HepG2 (cell line): ENCODE measurements at regions not wholly inside any gene's neighbourhood (a gene's known extent, or its start where the extent isn't known, plus 50 kb on each side); places are given as distances from the start of the nearest gene placed in this dataset.

Source experiments
- ATAC-seq: fragments of 200-7000 bp; cut with Tn5 transposase; 3 replicates; pipeline ENCODE4 v1.9.1; 2020; ENCODE audit warnings: mild to moderate bottlenecking, moderate library complexity
- BruUV-seq: library from RNA; stranded (reverse); fragments of 400-500 nt; replicated peaks from 2 replicates; lab custom pipeline; 2021; lab: Mats Ljungman, UMichigan
- CTCF ChIA-PET: fragments of 300-600 bp; formaldehyde crosslinking; extraction: SDS; loops from one replicate; lab custom pipeline; 2021; ENCODE audit warnings: low total read pairs, inconsistent platforms, low intra/inter-chr PET ratio; lab: Yijun Ruan, JAX
- POLR2A ChIA-PET: fragments of 350-600 bp; sonication (Branson Sonifier 250); formaldehyde crosslinking; loops from one replicate; lab custom pipeline; 2020; ENCODE audit warnings: antibody characterized with exemption, inconsistent platforms; lab: Yijun Ruan, JAX
- DNase-seq: peaks from one replicate; pipeline ENCODE4 v3.0.0-alpha.2; 2015; ENCODE audit warnings: low spot score
- FAIRE-seq: peaks from 3 replicates; lab custom pipeline; 2011; peaks lifted over from hg19 to GRCh38; lab: Jason Lieb, UNC
- H2AFZ ChIP-seq: one replicate; pipeline ENCODE4 v1.6.1; 2011; ENCODE audit warnings: low read length, inconsistent platforms
- H3K27ac ChIP-seq: fragments of 300-600 bp; 3 replicates; pipeline ENCODE4 v1.8.0; 2011; ENCODE audit warnings: mixed run types, mild to moderate bottlenecking, mixed read lengths, low read length, inconsistent platforms; ENCODE audit not compliant: insufficient read depth; ENCODE audit errors: extremely low read length
- H3K27me3 ChIP-seq, 2 experiments: fragments of 200-600 bp in 1 of 2; 2 replicates in 1 of 2; 3 replicates in 1 of 2; pipeline versions ENCODE4 v1.6.0 to v1.8.0; 2011; ENCODE audit warnings: low read length in 2 of 2, mild to moderate bottlenecking in 2 of 2, moderate library complexity in 2 of 2, inconsistent platforms in 1 of 2; ENCODE audit not compliant: insufficient read depth in 2 of 2, control insufficient read depth in 1 of 2
- H3K36me3 ChIP-seq, 2 experiments: fragments of 200-600 bp in 1 of 2; replicated peaks in 1 of 2; 2 replicates in 1 of 2; 3 replicates in 1 of 2; pipeline versions ENCODE4 v1.5.1 to v1.8.0; 2011; ENCODE audit warnings: low read length in 2 of 2, inconsistent platforms in 1 of 2; ENCODE audit not compliant: insufficient read depth in 2 of 2, control insufficient read depth in 1 of 2
- H3K4me1 ChIP-seq: 2 replicates; pipeline ENCODE4 v1.5.1; 2012; ENCODE audit warnings: low read length, inconsistent platforms; ENCODE audit not compliant: insufficient read depth
- H3K4me2 ChIP-seq: 2 replicates; pipeline ENCODE4 v1.6.0; 2011; ENCODE audit warnings: low read depth, low read length, inconsistent platforms
- H3K4me3 ChIP-seq, 3 experiments: fragments of 200-600 bp in 1 of 3; sonication (generic), shearing (Covaris generic) in 1 of 3; replicated peaks in 1 of 3; 2 replicates each; pipeline ENCODE4 v1.5.1; 2011 to 2016; ENCODE audit warnings: low read length in 3 of 3, inconsistent platforms in 2 of 3, low read depth in 2 of 3, mild to moderate bottlenecking in 2 of 3, control low read depth in 1 of 3, mixed read lengths in 1 of 3; ENCODE audit not compliant: insufficient read depth in 1 of 3
- H3K79me2 ChIP-seq: one replicate; pipeline ENCODE4 v1.6.1; 2011; ENCODE audit warnings: low read length, inconsistent platforms; ENCODE audit not compliant: insufficient read depth
- H3K9ac ChIP-seq: 2 replicates; pipeline ENCODE4 v1.6.0; 2011; ENCODE audit warnings: mild to moderate bottlenecking, low read depth, low read length, inconsistent platforms; ENCODE audit not compliant: insufficient read depth
- H3K9me3 ChIP-seq: 2 replicates; pipeline ENCODE4 v1.5.1; 2012; ENCODE audit warnings: mild to moderate bottlenecking, low read length
- H4K20me1 ChIP-seq: 2 replicates; pipeline ENCODE4 v1.6.0; 2011; ENCODE audit warnings: inconsistent platforms, mild to moderate bottlenecking, low read length, moderate library complexity; ENCODE audit not compliant: insufficient read depth
- ARNT ChIP-seq: fragments of 450-650 bp; IDR thresholded peaks from 2 replicates; pipeline ENCODE4 v1.6.1; 2017
- KLF6 ChIP-seq: IDR thresholded peaks from 2 replicates; pipeline ENCODE4 v1.8.0; 2016; ENCODE audit warnings: missing biosample characterization, missing genetic modification reagents
- MAFG ChIP-seq: sonication (generic); formaldehyde crosslinking; IDR thresholded peaks from 2 replicates; pipeline ENCODE4 v1.5.1; 2020; ENCODE audit warnings: mild to moderate bottlenecking, missing genetic modification reagents
- MEF2D ChIP-seq: sonication (generic); formaldehyde crosslinking; IDR thresholded peaks from 2 replicates; pipeline ENCODE4 v1.5.1; 2020; ENCODE audit warnings: mild to moderate bottlenecking, missing genetic modification reagents
- THAP11 ChIP-seq: IDR thresholded peaks from 2 replicates; pipeline ENCODE4 v1.6.1; 2016; ENCODE audit warnings: missing biosample characterization, missing genetic modification reagents
- ZMAT5 ChIP-seq: sonication (generic); formaldehyde crosslinking; IDR thresholded peaks from 2 replicates; pipeline ENCODE4 v1.5.0; 2020; ENCODE audit warnings: mild to moderate bottlenecking, low read depth, missing genetic modification reagents, borderline replicate concordance
- WGBS: methylation state at CpG from one replicate; pipeline ENCODE4 v1.1.6; 2017; ENCODE audit warnings: low lambda C conversion rate; 5-methylcytosine and 5-hydroxymethylcytosine counted together
- in situ Hi-C: cut with HindIII; loops from 2 replicates; pipeline ENCODE4 v1.10.0; 2017; ENCODE audit warnings: low pct_unique_long_range_greater_than_20kb; ENCODE audit not compliant: extremely low pct_ligation_motif_present
- intact Hi-C: fragments of 100-400 bp; cut with micrococcal nuclease; formaldehyde crosslinking; loops from one replicate; pipeline ENCODE4 v1.10.0; 2022; ENCODE audit not compliant: unreplicated experiment
- TF ChIP-seq, protein P1 (sequence below): sonication (generic); formaldehyde crosslinking; IDR thresholded peaks from 2 replicates; pipeline ENCODE4 v1.5.0; 2020; ENCODE audit warnings: mild to moderate bottlenecking, missing genetic modification reagents, borderline replicate concordance
- TF ChIP-seq, protein P2 (sequence below): IDR thresholded peaks from 2 replicates; pipeline ENCODE4 v1.6.1; 2016; ENCODE audit warnings: missing biosample characterization, missing genetic modification reagents, low read depth

GRCh38 chr2:82120115-82120514 is 1815.6 kb upstream of the LRRTM1 start (continued):
- TF ChIP-seq, protein P1, sequence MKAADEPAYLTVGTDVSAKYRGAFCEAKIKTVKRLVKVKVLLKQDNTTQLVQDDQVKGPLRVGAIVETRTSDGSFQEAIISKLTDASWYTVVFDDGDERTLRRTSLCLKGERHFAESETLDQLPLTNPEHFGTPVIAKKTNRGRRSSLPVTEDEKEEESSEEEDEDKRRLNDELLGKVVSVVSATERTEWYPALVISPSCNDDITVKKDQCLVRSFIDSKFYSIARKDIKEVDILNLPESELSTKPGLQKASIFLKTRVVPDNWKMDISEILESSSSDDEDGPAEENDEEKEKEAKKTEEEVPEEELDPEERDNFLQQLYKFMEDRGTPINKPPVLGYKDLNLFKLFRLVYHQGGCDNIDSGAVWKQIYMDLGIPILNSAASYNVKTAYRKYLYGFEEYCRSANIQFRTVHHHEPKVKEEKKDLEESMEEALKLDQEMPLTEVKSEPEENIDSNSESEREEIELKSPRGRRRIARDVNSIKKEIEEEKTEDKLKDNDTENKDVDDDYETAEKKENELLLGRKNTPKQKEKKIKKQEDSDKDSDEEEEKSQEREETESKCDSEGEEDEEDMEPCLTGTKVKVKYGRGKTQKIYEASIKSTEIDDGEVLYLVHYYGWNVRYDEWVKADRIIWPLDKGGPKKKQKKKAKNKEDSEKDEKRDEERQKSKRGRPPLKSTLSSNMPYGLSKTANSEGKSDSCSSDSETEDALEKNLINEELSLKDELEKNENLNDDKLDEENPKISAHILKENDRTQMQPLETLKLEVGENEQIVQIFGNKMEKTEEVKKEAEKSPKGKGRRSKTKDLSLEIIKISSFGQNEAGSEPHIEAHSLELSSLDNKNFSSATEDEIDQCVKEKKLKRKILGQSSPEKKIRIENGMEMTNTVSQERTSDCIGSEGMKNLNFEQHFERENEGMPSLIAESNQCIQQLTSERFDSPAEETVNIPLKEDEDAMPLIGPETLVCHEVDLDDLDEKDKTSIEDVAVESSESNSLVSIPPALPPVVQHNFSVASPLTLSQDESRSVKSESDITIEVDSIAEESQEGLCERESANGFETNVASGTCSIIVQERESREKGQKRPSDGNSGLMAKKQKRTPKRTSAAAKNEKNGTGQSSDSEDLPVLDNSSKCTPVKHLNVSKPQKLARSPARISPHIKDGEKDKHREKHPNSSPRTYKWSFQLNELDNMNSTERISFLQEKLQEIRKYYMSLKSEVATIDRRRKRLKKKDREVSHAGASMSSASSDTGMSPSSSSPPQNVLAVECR, result no peak
- TF ChIP-seq ARNT, result no peak
- no peak for TF ChIP-seq ZMAT5 (CRISPR knock-in tag)
- TF ChIP-seq THAP11 (CRISPR knock-in tag), result no peak
- TF ChIP-seq, protein P2, sequence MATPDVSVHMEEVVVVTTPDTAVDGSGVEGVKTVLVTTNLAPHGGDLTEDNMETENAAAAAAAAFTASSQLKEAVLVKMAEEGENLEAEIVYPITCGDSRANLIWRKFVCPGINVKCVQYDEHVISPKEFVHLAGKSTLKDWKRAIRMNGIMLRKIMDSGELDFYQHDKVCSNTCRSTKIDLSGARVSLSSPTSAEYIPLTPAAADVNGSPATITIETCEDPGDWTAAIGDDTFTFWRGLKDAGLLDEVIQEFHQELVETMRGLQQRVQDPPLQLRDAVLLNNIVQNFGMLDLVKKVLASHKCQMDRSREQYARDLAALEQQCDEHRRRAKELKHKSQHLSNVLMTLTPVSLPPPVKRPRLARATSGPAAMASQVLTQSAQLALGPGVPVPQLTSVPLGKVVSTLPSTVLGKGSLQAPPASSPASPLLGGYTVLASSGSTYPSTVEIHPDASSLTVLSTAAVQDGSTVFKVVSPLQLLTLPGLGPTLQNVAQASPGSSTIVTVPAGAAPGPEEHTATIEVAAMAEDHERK (CRISPR knock-in tag), result no peak
- TF ChIP-seq MAFG (CRISPR knock-in tag), result no peak
- TF ChIP-seq KLF6, result no peak

GRCh38 chr2:82109418-82109817 is 1804.9 kb upstream of the LRRTM1 start:
- no TSS peak for BruUV-seq

More at GRCh38 chr2:82109418-82109817, 1804.9 kb upstream of the LRRTM1 start:
- DNase-seq (no peak), FAIRE-seq (no peak), ATAC-seq (no peak)
- Histone ChIP-seq H3K4me2 (no peak overlapping the region), H3K4me3 (no peak overlapping the region), H3K27me3 (no peaks in the 10 kb centered on the region), H2AFZ (no peak overlapping the region), H4K20me1 (no peaks in the 10 kb centered on the region), H3K79me2 (no peaks in the 10 kb centered on the region), H3K9ac (no peak overlapping the region), H3K4me1 (no peaks in the 10 kb centered on the region), H3K27ac (no peak overlapping the region), H3K9me3 (peaks cover 52% of the 10 kb centered on the region), H3K36me3 (no peaks in the 10 kb centered on the region)
- POLR2A ChIA-PET, result no interaction called here
- 6% methylated on average over 3 of the region's 3 CpGs for WGBS
- in situ Hi-C loops, result no loop called here
- intact Hi-C loops, result no loop called here
- CTCF ChIA-PET, result no interaction called here
- TF ChIP-seq MEF2D, result no peak
